GM23248 (cell line): ENCODE measurements at regions not wholly inside any gene's neighbourhood (a gene's known extent, or its start where the extent isn't known, plus 50 kb on each side); places are given as distances from the start of the nearest gene placed in this dataset.

Experiments
- EZH2 ChIP-seq: fragments of 200-600 bp; sonication (generic); IDR thresholded peaks from 2 replicates; pipeline ENCODE4 v1.6.1; 2018; ENCODE audit warnings: antibody characterized with exemption, mild to moderate bottlenecking; ENCODE audit not compliant: insufficient read depth, poor library complexity, severe bottlenecking
- EZH2phosphoT487 ChIP-seq: fragments of 200-600 bp; sonication (generic); IDR thresholded peaks from 2 replicates; pipeline ENCODE4 v1.6.1; 2018; ENCODE audit warnings: antibody characterized with exemption, moderate library complexity, mild to moderate bottlenecking, low read depth; ENCODE audit not compliant: insufficient read depth

GRCh38 chr9:105006514-105006913, 78.6 kb upstream of the ABCA1 start:
- no peak for TF ChIP-seq EZH2
- TF ChIP-seq EZH2phosphoT487: no peak
